A549 (cell line): ENCODE measurements at regions not wholly inside any gene's neighbourhood (a gene's known extent, or its start where the extent isn't known, plus 50 kb on each side); places are given as distances from the start of the nearest gene placed in this dataset.

Experiments
- ATAC-seq, 2 experiments: fragments of 200-7000 bp in 1 of 2; fragments of >200 bp in 1 of 2; cut with Nextera tagmentation in 1 of 2; cut with Tn5 transposase in 1 of 2; 3 replicates each; pipeline versions ENCODE4 v1.8.0 to v1.9.1; 2018 to 2020; ENCODE audit warnings: mild to moderate bottlenecking in 1 of 2, moderate library complexity in 1 of 2
- CTCF ChIA-PET: fragments of 300-600 bp; sonication (Branson Sonifier 250); formaldehyde crosslinking; extraction: SDS; loops from one replicate; lab custom pipeline; 2021; ENCODE audit warnings: antibody characterized with exemption, inconsistent platforms; lab: Yijun Ruan, JAX
- POLR2A ChIA-PET: fragments of 350-600 bp; formaldehyde crosslinking; extraction: SDS; loops from one replicate; lab custom pipeline; 2021; ENCODE audit warnings: antibody characterized with exemption, inconsistent platforms; lab: Yijun Ruan, JAX
- DNase-seq, 2 experiments: peaks; one replicate each; pipeline versions ENCODE4 v3.0.0 to v3.0.0-alpha.2; 2011 to 2016; ENCODE audit warnings: low read depth in 1 of 2, low spot score in 1 of 2
- FAIRE-seq: peaks from 2 replicates; lab custom pipeline; 2011; peaks lifted over from hg19 to GRCh38; lab: Jason Lieb, UNC
- H3K27ac ChIP-seq, 2 experiments: fragments of >200 bp; sonication (Bioruptor Twin); formaldehyde crosslinking; 3 replicates each; pipeline ENCODE4 v1.5.1; 2016 to 2017
- H3K4me1 ChIP-seq: fragments of >200 bp; sonication (Bioruptor Twin); formaldehyde crosslinking; 3 replicates; pipeline ENCODE4 v1.6.1; 2016
- H3K4me2 ChIP-seq: fragments of >200 bp; sonication (Bioruptor Twin); formaldehyde crosslinking; 3 replicates; pipeline ENCODE4 v1.6.1; 2016
- H3K4me3 ChIP-seq: fragments of >200 bp; sonication (Bioruptor Twin); formaldehyde crosslinking; 3 replicates; pipeline ENCODE4 v1.5.1; 2016
- H3K9me3 ChIP-seq: fragments of >200 bp; sonication (Bioruptor Twin); formaldehyde crosslinking; 3 replicates; pipeline ENCODE4 v1.6.1; 2016
- CBX2 ChIP-seq: fragments of 200-600 bp; sonication (generic); IDR thresholded peaks from 2 replicates; pipeline ENCODE4 v1.6.1; 2016; ENCODE audit warnings: low read depth, mild to moderate bottlenecking, borderline replicate concordance
- CEBPB ChIP-seq, 2 experiments: fragments of >200 bp in 1 of 2; sonication (Bioruptor Twin) in 1 of 2; formaldehyde crosslinking in 1 of 2; IDR thresholded peaks; 2 replicates each; pipeline ENCODE4 v1.6.1; 2012 to 2016
- CHD2 ChIP-seq: fragments of 150-350 bp; IDR thresholded peaks from 2 replicates; pipeline ENCODE4 v1.6.1; 2014; ENCODE audit warnings: low read length; ENCODE audit not compliant: partially characterized antibody
- FOSB ChIP-seq: fragments of 250-450 bp; sonication (Bioruptor Pico); IDR thresholded peaks from 2 replicates; pipeline ENCODE4 v1.5.0; 2020; ENCODE audit warnings: mild to moderate bottlenecking, moderate library complexity
- FOSL2 ChIP-seq, 2 experiments: fragments of 450-650 bp in 1 of 2; fragments of >200 bp in 1 of 2; sonication (Bioruptor Twin) in 1 of 2; formaldehyde crosslinking; IDR thresholded peaks; 2 replicates each; pipeline versions ENCODE4 v1.5.0 to v1.6.1; 2016 to 2020; ENCODE audit warnings: mild to moderate bottlenecking in 1 of 2, moderate library complexity in 1 of 2
- GATA3 ChIP-seq: IDR thresholded peaks from 2 replicates; pipeline ENCODE4 v1.6.1; 2012; ENCODE audit warnings: borderline replicate concordance
- HDAC2 ChIP-seq: fragments of 200-600 bp; sonication (generic); IDR thresholded peaks from 2 replicates; pipeline ENCODE4 v1.6.1; 2016
- HOXA7 ChIP-seq: fragments of 250-450 bp; sonication (Bioruptor Pico); IDR thresholded peaks from 2 replicates; pipeline ENCODE4 v1.5.0; 2020; ENCODE audit warnings: mild to moderate bottlenecking, moderate library complexity
- HOXB13 ChIP-seq: fragments of 250-450 bp; sonication (Bioruptor Pico); IDR thresholded peaks from 2 replicates; pipeline ENCODE4 v1.5.0; 2020; ENCODE audit warnings: low read depth, mild to moderate bottlenecking, moderate library complexity
- HOXB5 ChIP-seq: fragments of 250-450 bp; sonication (Bioruptor Pico); IDR thresholded peaks from 2 replicates; pipeline ENCODE4 v1.5.0; 2020; ENCODE audit warnings: mild to moderate bottlenecking, moderate library complexity
- JUN ChIP-seq, 2 experiments: fragments of >200 bp; sonication (Bioruptor Twin); formaldehyde crosslinking; IDR thresholded peaks; 2 replicates in 1 of 2; 3 replicates in 1 of 2; pipeline ENCODE4 v1.6.1; 2016 to 2017
- MAZ ChIP-seq: fragments of 150-350 bp; IDR thresholded peaks from 2 replicates; pipeline ENCODE4 v1.6.1; 2014; ENCODE audit warnings: antibody characterized with exemption, low read depth, low read length, borderline replicate concordance
- NFE2L2 ChIP-seq: fragments of 150-350 bp; conservative IDR thresholded peaks from 2 replicates; pipeline ENCODE4 v1.6.1; 2014; ENCODE audit warnings: low read length
- POLR2A ChIP-seq: IDR thresholded peaks from 2 replicates; pipeline ENCODE4 v1.6.1; 2012; ENCODE audit warnings: mild to moderate bottlenecking, low read length
- RARB ChIP-seq: fragments of 250-450 bp; sonication (Bioruptor Pico); IDR thresholded peaks from 2 replicates; pipeline ENCODE4 v1.8.0; 2021; ENCODE audit warnings: mild to moderate bottlenecking, moderate library complexity
- RNF2 ChIP-seq: fragments of 200-600 bp; sonication (generic); IDR thresholded peaks from 2 replicates; pipeline ENCODE4 v1.6.1; 2016; ENCODE audit warnings: low read depth, mild to moderate bottlenecking, antibody characterized with exemption, moderate library complexity, borderline replicate concordance
- SREBF2 ChIP-seq: fragments of 450-650 bp; IDR thresholded peaks from 2 replicates; pipeline ENCODE4 v1.6.1; 2014; ENCODE audit warnings: mild to moderate bottlenecking, moderate library complexity
- TP53 ChIP-seq: fragments of 250-450 bp; sonication (Bioruptor Pico); IDR thresholded peaks from 2 replicates; pipeline ENCODE4 v1.5.0; 2021; ENCODE audit warnings: mild to moderate bottlenecking, moderate library complexity
- ZC3H11A ChIP-seq: fragments of 450-650 bp; IDR thresholded peaks from 2 replicates; pipeline ENCODE4 v1.6.1; 2014; ENCODE audit warnings: antibody characterized with exemption, mild to moderate bottlenecking
- ZSCAN20 ChIP-seq: fragments of 250-450 bp; sonication (Bioruptor Pico); IDR thresholded peaks from 2 replicates; pipeline ENCODE4 v1.8.0; 2022; ENCODE audit warnings: mild to moderate bottlenecking, moderate library complexity
- WGBS: methylation state at CpG from one replicate; pipeline ENCODE4 v1.1.6; 2017; ENCODE audit errors: missing lambda C conversion rate; 5-methylcytosine and 5-hydroxymethylcytosine counted together
- TF ChIP-seq, protein P1 (sequence below): fragments of >200 bp; sonication (Bioruptor Twin); formaldehyde crosslinking; IDR thresholded peaks from 3 replicates; pipeline ENCODE4 v1.5.1; 2016
- TF ChIP-seq, protein P2 (sequence below): fragments of 250-450 bp; sonication (Bioruptor Pico); IDR thresholded peaks from 2 replicates; pipeline ENCODE4 v1.5.0; 2021; ENCODE audit warnings: mild to moderate bottlenecking, moderate library complexity, borderline replicate concordance
- TF ChIP-seq, protein P3 (sequence below): fragments of 150-350 bp; IDR thresholded peaks from 2 replicates; pipeline ENCODE4 v1.6.1; 2014; ENCODE audit warnings: low read depth, mild to moderate bottlenecking, low read length

DNA sequence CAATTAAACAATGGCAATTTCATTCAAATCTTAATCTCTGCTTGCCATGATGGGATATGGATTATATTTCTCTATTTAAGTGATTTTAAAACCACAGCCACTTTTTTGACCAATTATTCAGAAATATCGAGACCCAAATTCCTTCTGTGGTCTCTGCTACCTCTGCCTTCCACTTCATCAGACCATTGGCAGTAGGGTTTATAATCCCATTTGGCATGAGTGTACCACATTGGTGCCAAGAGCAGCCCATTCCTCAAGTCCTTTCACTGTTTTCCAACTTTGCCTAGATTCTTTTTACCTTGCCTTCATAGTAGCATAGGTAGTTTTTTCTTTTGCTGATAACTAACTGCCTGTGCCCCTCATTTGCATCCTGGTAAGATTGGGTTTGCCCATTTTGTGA, 319.9 kb downstream of the ARL4A start:
- no peak overlapping the region for H3K27ac ChIP-seq

DNA sequence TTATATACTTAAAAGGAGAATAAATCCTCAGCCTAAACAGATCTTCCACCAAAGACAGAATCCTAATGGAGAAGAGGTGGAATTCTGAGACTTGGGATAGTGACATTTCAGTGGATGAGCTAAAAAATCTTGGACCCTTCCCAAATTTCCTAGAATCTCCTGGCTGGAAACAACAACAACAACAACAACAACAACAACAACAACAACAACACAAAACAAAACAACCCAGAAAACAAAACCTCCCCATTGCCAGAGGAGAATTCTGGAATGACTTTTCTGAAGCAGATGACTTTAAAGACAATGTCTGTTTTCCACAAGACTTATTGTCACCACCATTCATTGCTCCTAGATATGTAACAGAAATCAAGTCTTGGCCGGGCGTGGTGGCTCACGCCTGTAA, 322.1 kb downstream of the ARL4A start:
- Histone ChIP-seq H3K4me3 (no peak overlapping the region), H3K4me1 (no peaks in the 10 kb centered on the region), H3K27ac (no peak overlapping the region), H3K9me3 (no peaks in the 10 kb centered on the region), H3K4me2 (no peak overlapping the region)
- TF ChIP-seq HOXB13 (CRISPR knock-in tag) (no peak), CHD2 (no peak), FOSB (CRISPR knock-in tag) (no peak), TP53 (CRISPR knock-in tag) (no peak)
- TF ChIP-seq, protein P1, sequence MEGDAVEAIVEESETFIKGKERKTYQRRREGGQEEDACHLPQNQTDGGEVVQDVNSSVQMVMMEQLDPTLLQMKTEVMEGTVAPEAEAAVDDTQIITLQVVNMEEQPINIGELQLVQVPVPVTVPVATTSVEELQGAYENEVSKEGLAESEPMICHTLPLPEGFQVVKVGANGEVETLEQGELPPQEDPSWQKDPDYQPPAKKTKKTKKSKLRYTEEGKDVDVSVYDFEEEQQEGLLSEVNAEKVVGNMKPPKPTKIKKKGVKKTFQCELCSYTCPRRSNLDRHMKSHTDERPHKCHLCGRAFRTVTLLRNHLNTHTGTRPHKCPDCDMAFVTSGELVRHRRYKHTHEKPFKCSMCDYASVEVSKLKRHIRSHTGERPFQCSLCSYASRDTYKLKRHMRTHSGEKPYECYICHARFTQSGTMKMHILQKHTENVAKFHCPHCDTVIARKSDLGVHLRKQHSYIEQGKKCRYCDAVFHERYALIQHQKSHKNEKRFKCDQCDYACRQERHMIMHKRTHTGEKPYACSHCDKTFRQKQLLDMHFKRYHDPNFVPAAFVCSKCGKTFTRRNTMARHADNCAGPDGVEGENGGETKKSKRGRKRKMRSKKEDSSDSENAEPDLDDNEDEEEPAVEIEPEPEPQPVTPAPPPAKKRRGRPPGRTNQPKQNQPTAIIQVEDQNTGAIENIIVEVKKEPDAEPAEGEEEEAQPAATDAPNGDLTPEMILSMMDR = no peak
- WGBS = 100% methylated on average over 2 of the region's 3 CpGs
- FAIRE-seq (no peak), DNase-seq (no peak), ATAC-seq (no peak)
- ChIA-PET CTCF (interaction anchor here (1.0 kb wide), 1 partner anchor 19 kb away, joined by 3 read pairs; no protein-coding TSS in a partner anchor), POLR2A (no interaction called here)

More for the DNA sequence above, 319.9 kb downstream of the ARL4A start:
- no peak overlapping the region for H3K4me2 ChIP-seq
- 94% methylated on average over 1 of the region's 1 CpG for WGBS
- no peaks in the 10 kb centered on the region for H3K4me1 ChIP-seq
- CTCF ChIA-PET = no interaction called here
- no peak overlapping the region for H3K4me3 ChIP-seq
- peaks cover 4% of the 10 kb centered on the region; the same call in 1 of the 3 replicates for H3K9me3 ChIP-seq
- ATAC-seq = no peak
- TF ChIP-seq RNF2 (no peak), RARB (CRISPR knock-in tag) (no peak), FOSL2 (IDR thresholded peaks at IDR 0.05) (no peak), FOSL2 (CRISPR knock-in tag; IDR thresholded peaks at IDR 0.05) (no peak), GATA3 (no peak), HOXB5 (CRISPR knock-in tag) (no peak), CBX2 (no peak), SREBF2 (no peak), ZSCAN20 (no peak), HOXA7 (CRISPR knock-in tag) (no peak), MAZ (no peak), ZC3H11A (no peak), HDAC2 (no peak), CEBPB (IDR thresholded peaks at IDR 0.05) (no peak), NFE2L2 (no peak), JUN (IDR thresholded peaks at IDR 0.05) (no peak), POLR2A (no peak)
- TF ChIP-seq, protein P2, sequence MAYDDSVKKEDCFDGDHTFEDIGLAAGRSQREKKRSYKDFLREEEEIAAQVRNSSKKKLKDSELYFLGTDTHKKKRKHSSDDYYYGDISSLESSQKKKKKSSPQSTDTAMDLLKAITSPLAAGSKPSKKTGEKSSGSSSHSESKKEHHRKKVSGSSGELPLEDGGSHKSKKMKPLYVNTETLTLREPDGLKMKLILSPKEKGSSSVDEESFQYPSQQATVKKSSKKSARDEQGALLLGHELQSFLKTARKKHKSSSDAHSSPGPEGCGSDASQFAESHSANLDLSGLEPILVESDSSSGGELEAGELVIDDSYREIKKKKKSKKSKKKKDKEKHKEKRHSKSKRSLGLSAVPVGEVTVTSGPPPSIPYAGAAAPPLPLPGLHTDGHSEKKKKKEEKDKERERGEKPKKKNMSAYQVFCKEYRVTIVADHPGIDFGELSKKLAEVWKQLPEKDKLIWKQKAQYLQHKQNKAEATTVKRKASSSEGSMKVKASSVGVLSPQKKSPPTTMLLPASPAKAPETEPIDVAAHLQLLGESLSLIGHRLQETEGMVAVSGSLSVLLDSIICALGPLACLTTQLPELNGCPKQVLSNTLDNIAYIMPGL (CRISPR knock-in tag) = no peak
- TF ChIP-seq, protein P3, sequence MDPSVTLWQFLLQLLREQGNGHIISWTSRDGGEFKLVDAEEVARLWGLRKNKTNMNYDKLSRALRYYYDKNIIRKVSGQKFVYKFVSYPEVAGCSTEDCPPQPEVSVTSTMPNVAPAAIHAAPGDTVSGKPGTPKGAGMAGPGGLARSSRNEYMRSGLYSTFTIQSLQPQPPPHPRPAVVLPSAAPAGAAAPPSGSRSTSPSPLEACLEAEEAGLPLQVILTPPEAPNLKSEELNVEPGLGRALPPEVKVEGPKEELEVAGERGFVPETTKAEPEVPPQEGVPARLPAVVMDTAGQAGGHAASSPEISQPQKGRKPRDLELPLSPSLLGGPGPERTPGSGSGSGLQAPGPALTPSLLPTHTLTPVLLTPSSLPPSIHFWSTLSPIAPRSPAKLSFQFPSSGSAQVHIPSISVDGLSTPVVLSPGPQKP = no peak
- POLR2A ChIA-PET = no interaction called here
- no peak for DNase-seq
- no peak for FAIRE-seq
